HG03175 (cell line): ENCODE measurements at regions not wholly inside any gene's neighbourhood (a gene's known extent, or its start where the extent isn't known, plus 50 kb on each side); places are given as distances from the start of the nearest gene placed in this dataset.
"Not testable (repeated sequence)": the region's sequence is repeated elsewhere in the genome, so short reads cannot be mapped to it uniquely, and the experiment has no call there.

Source experiments
- ATAC-seq: cut with Tn5 transposase; IDR thresholded peaks from one replicate; pipeline ENCODE4 v1.9.1; 2021; ENCODE audit warnings: mild to moderate bottlenecking, moderate library complexity; ENCODE audit not compliant: unreplicated experiment

GRCh38 chr6:88458662-88459061, 292.5 kb upstream of the CNR1 start:
- no peak for ATAC-seq

- ATAC-seq: no peak
Measured at GRCh38 chr6:88456221-88456859, 290.2 kb upstream of the CNR1 start.

- no peak for ATAC-seq
Measured at GRCh38 chr6:88455317-88455716, 289.2 kb upstream of the CNR1 start.

- ATAC-seq: no peak
Measured at GRCh38 chr6:88454658-88455057, 288.5 kb upstream of the CNR1 start.

- no peak for ATAC-seq
Measured at GRCh38 chr6:88449770-88450169, 283.6 kb upstream of the CNR1 start.

- ATAC-seq: no peak
Measured at GRCh38 chr6:88445188-88445965, 279.2 kb upstream of the CNR1 start.

- peak; percentile 75 for ATAC-seq
Measured at GRCh38 chr6:88443554-88443953, 277.4 kb upstream of the CNR1 start.

- ATAC-seq: no peak
Measured at GRCh38 chr6:88442737-88443136, 276.6 kb upstream of the CNR1 start.

GRCh38 chr6:88441346-88441745, 275.2 kb upstream of the CNR1 start:
- ATAC-seq: no peak

- ATAC-seq: no peak
Measured at GRCh38 chr6:88428068-88428467, 261.9 kb upstream of the CNR1 start.

- ATAC-seq: no peak
Measured at GRCh38 chr6:88426005-88426404, 259.9 kb upstream of the CNR1 start.

GRCh38 chr6:88422831-88423230, 256.7 kb upstream of the CNR1 start:
- ATAC-seq: no peak

- not testable (repeated sequence) for ATAC-seq
Measured at GRCh38 chr6:88420967-88421488, 254.9 kb upstream of the CNR1 start.

GRCh38 chr6:88418921-88419810, 253.0 kb upstream of the CNR1 start:
- not testable (repeated sequence) for ATAC-seq

GRCh38 chr6:88417361-88417760, 251.2 kb upstream of the CNR1 start:
- ATAC-seq: not testable (repeated sequence)

- no peak for ATAC-seq
Measured at GRCh38 chr6:88413459-88413858, 247.3 kb upstream of the CNR1 start.

- not testable (repeated sequence) for ATAC-seq
Measured at GRCh38 chr6:88408355-88408754, 242.2 kb upstream of the CNR1 start.

GRCh38 chr6:88406674-88407073, 240.5 kb upstream of the CNR1 start:
- ATAC-seq: not testable (repeated sequence)

- no peak for ATAC-seq
Measured at GRCh38 chr6:88403486-88403885, 237.3 kb upstream of the CNR1 start.

- no peak for ATAC-seq
Measured at GRCh38 chr6:88402909-88403308, 236.8 kb upstream of the CNR1 start.

GRCh38 chr6:88390998-88391397, 224.9 kb upstream of the CNR1 start:
- not testable (repeated sequence) for ATAC-seq
